HG02885 (cell line): ENCODE measurements at regions not wholly inside any gene's neighbourhood (a gene's known extent, or its start where the extent isn't known, plus 50 kb on each side); places are given as distances from the start of the nearest gene placed in this dataset.

Source experiments
- ATAC-seq: cut with Tn5 transposase; IDR thresholded peaks from one replicate; pipeline ENCODE4 v1.9.1; 2021; ENCODE audit warnings: mild to moderate bottlenecking; ENCODE audit not compliant: unreplicated experiment, poor library complexity

DNA sequence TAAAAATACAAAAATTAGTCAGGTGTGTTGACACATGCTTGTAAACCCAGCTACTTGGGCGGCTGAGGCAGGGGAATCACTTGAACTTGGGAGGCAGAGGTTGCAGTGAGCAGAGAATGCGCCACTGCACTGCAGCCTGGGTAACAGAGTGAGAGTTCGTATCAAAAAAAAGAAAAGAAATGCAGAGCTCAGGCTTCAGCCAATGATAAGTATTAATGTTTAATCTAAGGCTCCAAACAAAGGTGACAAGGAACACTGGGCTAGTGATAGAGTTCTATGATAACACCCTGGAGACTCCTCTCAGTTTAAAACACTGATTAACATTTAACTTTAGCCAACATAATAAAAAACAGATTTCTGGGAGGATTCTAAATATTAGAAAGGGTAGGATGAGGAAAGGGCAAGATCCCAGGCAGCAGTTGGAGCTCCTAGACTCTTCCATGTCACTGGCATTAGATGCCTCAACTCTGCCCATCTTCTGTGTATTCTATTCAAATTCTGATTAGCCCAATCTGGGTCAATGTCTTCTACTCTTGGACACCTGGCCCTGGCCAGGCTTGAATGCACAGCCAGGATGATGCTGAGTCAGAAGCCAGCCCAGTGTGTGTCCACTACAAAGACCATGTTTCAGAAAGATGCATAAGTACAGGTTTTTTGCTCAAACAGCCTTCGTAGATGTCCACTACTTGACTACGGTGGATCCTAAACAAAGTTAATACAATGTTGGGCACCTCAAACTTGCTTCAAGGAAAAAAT is 91.0 kb upstream of the FAM169A start:
- no peak for ATAC-seq

DNA sequence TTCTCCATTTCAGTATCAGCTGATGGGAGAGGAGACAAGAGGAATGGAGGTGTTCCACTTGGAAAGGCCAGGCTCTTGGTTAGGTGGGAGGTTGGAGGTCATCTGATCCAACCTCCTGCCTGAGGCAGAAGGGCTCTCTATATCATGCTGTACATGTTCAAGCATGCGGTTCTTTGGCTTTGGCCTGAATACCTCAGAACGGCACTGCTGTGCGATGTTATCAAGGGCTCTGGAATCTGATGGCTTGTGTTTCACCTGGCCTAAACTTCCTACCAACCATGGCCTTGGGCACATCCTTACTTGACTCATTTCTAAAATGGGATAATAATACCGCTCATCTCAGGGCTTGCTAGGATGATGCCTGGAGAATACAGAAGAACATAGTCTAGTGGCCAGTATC is 90.1 kb upstream of the FAM169A start:
- no peak for ATAC-seq

DNA sequence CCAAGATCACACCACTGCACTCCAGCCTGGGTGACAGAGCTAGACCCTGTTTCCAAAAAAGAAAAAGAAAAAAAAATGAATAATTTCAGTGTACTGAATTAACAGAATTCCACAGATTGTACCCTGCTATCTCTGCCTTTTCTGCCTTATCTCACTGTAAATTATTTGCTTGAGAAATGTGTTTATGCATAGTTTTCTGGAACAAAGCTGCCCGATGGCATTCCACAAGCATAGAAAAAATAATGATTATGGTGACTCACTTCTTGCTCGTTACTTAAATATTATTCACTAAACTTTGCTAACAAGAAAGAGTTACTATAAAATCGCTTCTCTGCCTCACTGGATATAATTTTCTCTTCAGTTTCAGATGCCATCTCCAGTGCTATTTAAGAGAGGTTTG is 88.7 kb upstream of the FAM169A start:
- no peak for ATAC-seq

DNA sequence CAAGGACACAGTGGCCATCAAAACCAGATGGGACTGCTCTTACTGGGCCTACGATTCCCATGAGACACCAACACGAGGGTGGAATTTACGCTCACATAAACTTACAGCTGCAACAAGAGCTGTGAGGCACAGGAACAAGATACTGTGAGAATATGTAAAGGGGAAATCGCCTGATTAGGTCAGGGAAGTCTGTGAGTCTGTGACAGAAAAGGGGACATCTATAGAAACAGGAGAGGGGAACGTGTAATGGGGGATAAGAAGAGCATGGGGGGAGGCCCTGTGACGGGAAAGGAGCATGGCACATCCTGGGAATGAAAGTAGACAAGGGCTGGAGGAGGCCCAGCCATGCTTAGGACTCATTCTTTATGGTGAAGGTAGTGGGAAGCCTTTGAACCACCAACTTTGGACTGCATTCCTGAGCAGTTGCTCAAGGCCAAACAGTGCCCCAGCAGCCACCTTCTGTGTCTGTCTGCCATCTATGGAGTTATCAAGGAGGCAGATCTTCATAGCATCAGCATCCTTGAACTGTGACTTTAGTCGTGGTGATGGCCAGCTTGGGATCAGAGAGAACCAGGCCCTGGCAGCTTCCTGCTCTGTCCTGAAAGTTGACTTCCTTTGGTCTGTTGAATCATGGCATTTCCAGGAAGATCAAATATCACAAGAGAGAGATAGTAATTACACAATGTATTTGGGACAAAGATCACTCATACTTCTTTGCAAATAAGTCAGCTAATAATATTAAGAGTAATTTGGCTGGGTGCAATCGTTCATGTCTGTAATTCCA is 87.9 kb upstream of the FAM169A start:
- ATAC-seq = peak; percentile 69

DNA sequence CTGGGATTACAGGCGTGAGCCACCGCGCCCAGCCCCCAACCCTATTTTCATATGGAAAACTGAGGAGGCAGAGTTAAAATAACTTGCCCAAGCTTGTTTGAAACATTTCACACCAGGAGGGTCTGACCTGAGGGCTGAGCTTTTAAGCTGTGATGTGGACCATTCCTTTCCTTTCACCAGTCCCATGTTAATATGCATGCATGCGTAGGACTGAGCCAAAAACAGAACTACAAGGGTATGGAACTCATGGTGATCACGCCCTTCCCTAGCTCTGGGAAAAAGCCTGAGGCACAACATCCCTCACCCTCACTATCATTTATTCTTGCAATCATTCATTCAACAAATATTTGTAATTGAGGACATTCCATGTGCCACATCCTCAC is 87.4 kb upstream of the FAM169A start:
- no peak for ATAC-seq

DNA sequence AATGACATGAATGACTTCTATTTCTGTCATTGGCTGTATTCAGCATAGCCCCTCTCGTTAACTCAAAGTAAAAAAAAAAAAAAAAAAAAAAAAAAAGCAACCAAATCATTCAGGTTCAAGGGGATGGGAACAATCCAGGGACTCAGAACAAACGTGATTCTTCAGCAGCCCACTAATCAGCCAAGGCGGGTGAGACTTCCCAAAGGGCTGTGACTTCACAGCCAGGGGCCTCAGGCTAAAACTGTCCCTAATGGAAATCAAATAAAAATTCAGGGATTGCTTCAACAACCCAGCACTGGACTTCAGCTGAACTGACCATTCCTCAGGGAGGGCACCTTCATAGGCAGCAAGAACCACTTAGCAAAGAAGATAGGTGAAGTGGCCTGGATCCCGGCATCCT is 86.2 kb upstream of the FAM169A start:
- ATAC-seq = no peak

DNA sequence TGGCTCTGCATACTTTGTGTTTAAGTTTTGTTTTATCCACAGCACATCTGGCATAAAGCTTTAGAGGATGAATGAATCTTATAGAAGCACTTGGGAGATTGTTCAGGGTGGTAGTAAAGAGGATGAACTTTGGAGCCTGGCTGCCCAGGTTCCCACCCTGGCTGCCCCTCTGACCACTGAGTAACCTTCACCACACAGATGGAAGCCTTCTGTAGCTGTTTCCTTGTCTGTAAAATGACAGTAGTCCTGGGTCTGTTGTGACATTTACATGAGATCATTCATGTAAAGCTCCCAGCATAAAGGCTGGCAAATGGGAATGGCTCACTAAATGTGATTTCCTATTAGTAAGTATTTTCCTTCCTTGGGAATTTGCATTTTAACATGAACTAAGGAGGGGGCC is 85.7 kb upstream of the FAM169A start:
- no peak for ATAC-seq

DNA sequence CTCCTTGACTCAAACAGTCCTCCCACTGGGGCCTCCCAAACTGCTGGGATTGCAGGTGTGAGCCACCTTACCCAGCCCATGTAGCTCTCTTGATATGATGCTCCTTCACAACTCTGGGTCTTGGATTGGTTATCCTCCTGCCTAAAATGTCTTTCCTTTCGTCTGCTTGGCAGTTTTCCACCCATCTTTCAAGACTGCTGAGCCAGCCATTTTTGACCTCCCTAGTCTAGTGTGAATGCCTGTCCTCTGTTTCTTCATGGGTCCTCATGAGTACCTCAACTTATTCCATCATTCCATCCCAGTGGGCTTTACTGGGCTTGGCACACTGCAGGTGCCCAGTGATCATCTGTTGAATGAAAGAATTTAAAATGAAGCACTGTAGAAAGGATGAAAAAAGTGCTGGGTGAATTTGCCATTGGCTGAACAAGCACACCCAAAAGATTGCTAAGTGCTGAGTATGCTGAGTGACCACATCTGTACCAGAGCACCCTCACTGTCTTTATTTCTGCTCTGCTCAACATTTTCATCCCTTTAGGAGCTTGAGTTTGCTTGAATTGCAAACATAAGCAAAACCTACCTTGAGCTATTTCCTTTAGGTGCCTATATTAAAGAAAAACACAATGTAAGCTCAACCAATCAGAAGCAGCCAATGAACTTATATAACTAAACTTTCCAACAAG is 84.8 kb upstream of the FAM169A start:
- ATAC-seq = no peak

DNA sequence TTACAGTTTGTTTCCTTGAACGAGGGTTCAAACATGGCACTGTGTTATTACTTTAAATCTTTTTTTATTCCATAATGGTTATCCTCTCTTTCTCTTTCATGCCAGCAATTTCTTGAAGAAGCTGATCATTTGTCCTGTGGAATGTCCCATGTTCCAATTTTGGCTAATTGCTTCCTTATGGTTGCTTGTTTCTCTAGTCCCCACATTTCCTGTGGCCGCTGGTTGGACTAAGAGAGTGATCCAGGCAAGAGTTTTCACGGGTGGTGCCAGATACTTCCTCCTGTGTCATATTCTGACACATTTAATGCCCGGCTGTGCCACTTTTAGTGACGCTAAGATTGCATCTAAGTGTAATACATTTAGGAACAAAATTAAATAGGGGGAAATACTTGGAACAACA is 83.8 kb upstream of the FAM169A start:
- ATAC-seq = no peak

DNA sequence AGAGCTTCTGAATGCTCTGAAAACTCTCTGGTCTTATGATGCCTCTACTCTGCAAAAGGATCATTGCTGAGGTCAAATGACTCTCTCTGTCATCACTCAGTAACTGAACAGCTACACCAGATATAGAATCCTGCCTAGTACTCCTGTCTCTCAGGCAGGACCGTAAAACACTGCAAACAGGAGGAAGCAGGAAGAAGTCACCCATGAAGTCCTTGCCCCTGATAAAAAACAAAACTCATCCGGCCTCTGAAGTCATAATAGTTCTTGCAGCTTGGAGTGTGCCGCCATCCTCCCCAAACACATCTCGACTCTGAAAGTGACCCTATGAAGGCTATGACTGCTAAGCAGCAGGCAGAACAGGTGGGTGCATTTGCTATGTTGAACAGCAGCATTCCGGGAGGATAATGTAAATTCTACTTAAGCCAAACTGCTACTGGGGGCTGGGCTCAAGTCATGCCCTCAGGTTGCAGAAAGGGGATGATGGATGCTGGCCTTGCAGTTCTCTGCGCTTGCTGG is 81.9 kb upstream of the FAM169A start:
- ATAC-seq = no peak

DNA sequence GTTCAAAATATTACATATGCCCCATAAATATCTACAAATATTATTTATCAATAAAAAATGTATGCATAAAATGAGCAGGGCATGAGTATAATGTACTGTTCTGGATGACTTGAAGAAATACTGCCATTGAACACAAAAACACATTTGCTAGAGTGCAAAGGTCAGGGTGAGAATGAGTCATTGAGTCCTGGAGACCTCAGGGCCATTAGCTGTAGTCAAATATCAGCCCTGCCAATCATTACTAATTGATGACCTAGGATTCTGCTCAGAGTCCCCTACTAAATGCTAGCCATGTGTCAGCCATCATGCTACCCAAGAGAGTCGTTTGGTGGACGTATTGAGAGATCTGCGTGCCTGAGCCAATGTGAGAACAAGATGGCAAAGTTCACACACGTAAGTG is 80.3 kb upstream of the FAM169A start:
- ATAC-seq = no peak

DNA sequence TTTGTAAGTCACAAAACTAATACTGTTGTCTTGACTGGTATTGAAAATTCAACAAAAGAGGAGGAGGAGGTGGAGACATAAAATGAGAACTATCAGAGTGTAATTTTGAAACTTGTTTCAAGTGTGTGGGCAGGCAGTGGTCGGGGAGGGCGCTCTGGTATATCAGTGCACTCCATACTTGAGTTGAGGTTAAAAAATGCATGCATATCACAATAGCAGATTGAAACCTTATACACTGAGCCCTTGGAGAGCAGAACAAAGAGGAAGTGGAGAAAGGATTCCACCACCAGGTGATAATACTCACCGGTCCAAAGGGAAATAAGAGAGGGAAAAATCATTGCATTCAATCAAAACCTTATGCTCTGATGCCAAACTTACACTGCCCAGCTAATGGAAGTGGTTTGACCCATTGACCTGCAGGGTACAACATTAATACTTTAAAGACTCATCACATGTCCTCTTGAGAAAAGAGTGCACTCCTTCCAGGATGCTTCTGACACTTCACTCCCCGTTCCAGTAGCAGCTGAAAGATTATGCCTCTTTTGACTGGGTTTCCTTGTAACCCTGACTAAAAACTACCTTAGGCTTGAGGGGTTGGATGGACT is 79.5 kb upstream of the FAM169A start:
- peak; percentile 96 for ATAC-seq

DNA sequence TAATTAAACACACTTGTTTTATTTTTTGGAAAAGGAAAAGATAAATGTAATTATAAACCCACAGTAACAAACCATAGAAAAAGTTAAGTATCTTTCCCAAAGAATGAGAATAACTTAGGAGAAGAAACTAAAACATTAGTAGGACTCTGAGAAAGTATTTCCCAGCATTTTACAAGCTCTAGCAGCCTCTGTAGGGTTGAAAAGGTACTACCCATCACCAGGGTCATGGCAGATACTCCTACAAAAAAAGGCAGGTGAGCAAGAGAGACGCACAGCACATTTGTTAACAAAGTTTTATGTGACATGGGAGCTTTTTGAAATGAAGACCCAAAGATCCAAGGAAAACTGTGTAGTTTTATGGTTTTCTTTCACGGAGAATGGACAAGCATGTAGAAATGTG is 77.7 kb upstream of the FAM169A start:
- no peak for ATAC-seq

DNA sequence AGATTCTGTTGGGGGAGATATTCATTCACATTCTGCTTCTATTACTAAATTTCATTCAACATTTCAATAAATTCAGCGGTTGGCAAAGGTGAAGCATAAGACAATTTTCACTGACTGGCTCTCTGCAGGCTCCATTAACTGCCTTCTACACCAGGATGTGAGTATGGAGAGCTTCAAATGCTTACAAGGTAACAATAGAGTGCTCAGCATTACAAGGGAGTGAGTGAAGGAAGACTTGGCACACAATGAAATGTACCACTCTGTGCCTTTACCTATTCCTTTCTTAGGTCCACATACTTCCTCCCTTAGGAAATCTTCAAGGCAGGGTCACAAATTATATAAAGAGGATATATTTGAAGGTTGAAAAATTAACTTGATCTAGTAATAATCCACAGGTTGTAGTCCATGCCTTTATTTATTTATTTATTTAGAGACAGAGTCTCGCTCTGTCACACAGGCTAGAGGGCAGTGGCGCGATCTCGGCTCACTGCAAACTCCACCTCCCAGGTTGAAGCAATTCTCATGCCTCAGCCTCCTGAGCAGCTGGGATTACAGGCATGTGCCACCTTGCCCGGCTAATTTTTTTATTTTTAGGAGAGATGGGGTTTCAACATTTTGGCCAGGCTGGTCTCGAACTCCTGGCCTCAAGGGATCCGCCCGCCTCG is 76.6 kb upstream of the FAM169A start:
- ATAC-seq = no peak

DNA sequence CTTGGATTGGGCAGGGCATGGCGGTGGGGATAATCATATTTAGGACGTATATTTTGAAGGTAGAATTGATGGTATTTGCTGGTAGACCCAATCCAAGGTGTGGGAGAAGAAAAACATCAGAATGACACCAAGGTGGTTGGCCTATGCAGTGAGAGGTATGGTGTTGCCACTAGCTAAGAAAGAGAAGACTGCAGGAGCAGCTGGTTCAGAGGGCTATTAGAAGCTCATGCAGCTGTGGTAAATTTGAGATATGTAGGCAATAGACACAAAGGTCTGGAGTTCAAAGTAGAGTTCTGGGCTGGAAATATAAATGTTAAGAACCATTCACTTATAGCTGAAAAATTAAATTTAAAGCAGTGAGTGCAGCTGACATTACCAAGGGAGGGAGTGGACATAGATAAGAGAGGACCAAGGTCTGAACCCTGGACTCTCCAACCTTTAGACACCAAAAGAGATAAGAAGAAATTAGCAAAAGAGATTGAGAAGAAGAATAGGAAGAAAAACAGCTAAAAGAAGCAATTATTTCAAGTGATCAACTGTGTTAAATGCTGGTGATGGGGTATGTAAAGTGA is 74.7 kb upstream of the FAM169A start:
- ATAC-seq = no peak

DNA sequence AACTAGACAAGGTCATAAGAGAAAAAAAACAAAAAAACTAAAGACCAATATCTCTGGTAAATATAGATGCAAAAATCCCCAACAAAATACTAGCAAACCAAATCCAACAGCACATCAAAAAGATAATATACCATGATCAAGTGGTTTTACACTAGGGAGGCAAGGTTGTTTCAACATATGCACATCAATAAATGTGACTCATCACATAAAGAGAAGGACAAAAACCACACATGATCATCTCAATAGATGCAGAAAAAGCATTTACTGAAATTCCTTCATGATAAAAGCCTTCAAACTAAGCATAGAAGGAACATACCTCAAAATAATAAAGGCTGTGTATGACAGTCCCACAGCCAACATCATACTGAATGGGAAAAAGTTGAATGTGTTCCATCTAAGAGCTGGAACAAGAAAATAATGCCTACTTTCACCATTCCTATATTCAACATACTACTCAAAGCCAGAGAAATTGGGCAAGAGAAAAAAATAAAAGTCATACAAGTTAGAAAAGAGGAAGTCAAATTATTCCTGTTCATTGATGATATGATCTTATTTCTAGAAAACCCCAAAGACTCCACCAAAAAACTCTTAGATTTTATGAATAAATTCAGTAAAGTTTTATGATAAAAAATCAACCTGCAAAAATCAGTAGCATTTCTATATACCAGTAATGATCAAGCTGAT is 72.2 kb upstream of the FAM169A start:
- ATAC-seq = no peak

DNA sequence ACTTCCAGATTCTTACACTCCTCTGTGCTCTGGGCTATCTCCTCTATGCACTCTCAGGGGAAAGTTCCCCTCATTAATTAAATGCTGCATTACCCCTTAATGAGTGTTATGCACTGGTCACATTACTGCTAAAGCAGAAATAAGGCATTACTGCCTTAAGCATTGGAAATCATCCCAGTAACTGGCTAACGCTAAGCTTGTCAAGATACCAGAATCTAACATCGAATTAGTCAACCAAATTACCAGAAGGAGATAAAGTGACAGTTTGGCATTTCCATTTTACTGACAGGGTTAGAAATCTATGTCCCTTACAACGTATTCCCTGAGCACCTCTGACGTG is 69.5 kb upstream of the FAM169A start:
- no peak for ATAC-seq

DNA sequence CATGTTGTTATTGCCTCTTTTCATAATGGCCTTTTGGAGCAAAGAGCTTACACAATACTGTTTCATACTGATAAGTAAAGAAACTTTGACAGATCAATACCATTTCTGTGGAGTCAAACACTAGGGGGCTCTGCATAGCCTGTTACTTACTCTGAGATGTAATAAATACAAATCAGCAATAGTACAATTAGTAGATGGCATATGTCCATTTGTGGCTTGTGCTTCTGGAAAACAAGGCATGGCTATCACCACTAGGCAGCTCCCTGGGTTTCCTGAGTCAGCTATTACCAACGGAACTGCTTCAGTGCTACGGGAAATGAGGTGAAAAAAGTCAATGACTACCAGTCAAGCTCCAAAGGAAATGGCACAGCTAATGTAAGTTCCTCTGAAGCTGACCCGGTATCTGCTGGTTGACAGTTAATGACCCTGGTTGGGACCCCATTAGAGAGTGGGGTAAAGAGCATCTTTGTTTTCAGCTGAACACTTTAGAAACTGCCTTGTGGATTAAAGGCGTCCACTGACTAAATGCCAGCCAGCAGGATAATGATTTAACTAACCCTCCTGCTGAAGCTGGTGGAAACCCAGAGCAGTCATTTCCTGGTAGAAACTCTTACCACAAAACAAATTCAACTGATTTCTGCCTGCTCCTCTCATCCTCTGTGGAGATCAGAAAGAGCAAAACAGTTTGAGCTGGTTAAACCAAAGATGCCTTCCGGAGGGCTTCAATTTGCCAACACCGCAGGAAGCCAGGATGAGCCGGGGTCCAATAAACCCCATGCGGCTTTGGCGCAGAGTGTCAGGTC is 69.0 kb upstream of the FAM169A start:
- ATAC-seq = no peak

DNA sequence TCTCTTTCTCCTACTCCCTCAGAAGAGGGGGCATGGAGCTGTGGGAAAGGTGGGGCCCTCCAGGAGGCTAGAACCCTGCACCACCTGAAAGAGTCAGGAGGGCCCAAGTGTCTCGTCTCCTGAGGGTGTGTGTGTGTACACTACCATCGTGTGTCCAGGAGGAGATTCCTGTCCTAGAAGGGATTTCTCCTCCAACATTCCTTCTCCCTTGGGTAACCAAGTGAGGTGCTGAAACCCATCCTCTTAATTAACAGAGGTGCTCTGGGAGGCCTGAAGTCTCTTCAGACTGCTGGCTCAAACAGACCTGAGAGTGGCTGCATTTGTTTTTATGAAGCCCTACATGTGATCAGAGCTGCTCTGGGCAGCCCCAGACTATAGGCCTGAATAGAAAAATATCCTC is 61.1 kb upstream of the FAM169A start:
- ATAC-seq = no peak
